HCT116 (cell line): ENCODE measurements at regions not wholly inside any gene's neighbourhood (a gene's known extent, or its start where the extent isn't known, plus 50 kb on each side); places are given as distances from the start of the nearest gene placed in this dataset.

Experiments
- FOSL1 ChIP-seq: IDR thresholded peaks from 2 replicates; pipeline ENCODE4 v1.6.1; 2012; ENCODE audit warnings: low read depth
- MAX ChIP-seq: IDR thresholded peaks from 2 replicates; pipeline ENCODE4 v1.6.1; 2012

GRCh38 chr2:215722125-215722524, 286.3 kb upstream of the FN1 start:
- TF ChIP-seq MAX (no peak), FOSL1 (no peak)
